Transverse colon (tissue), 4 donors: ENCODE measurements at regions not wholly inside any gene's neighbourhood (a gene's known extent, or its start where the extent isn't known, plus 50 kb on each side); places are given as distances from the start of the nearest gene placed in this dataset.

Experiments used
- DNase-seq: peaks from one replicate; pipeline ENCODE4 v3.0.0-alpha.2; 2019
- H3K27ac ChIP-seq, 4 donors: fragments of 200-600 bp; sonication (generic); 2 replicates each; pipeline ENCODE4 v1.5.1; 2016 to 2018; ENCODE audit warnings: inconsistent platforms in 4 of 4
- H3K27me3 ChIP-seq: fragments of 200-600 bp; sonication (generic); 2 replicates; pipeline ENCODE4 v1.5.1; 2017; ENCODE audit warnings: inconsistent platforms
- H3K36me3 ChIP-seq, 4 donors: fragments of 200-600 bp; sonication (generic); 2 replicates each; pipeline ENCODE4 v1.5.1; 2017 to 2019; ENCODE audit warnings: inconsistent platforms in 4 of 4
- H3K4me1 ChIP-seq, 4 donors: fragments of 200-600 bp; sonication (generic); 2 replicates each; pipeline ENCODE4 v1.5.1; 2017 to 2020; ENCODE audit warnings: inconsistent platforms in 4 of 4
- H3K4me3 ChIP-seq, 4 donors: fragments of 200-600 bp; sonication (generic); 1 replicate in 1 of 4; 2 replicates in 3 of 4; pipeline versions ENCODE4 v1.5.1 to v1.6.1; 2017 to 2019; ENCODE audit warnings: inconsistent platforms in 4 of 4
- H3K9me3 ChIP-seq, 2 donors: fragments of 200-600 bp; sonication (generic); 2 replicates each; pipeline ENCODE4 v1.5.1; 2017 to 2019; ENCODE audit warnings: inconsistent platforms in 2 of 2
- EP300 ChIP-seq: sonication (generic); formaldehyde crosslinking; IDR thresholded peaks from one replicate; pipeline ENCODE4 v1.6.1; 2017; ENCODE audit warnings: antibody characterized with exemption, low read depth
- POLR2A ChIP-seq: fragments of 450-650 bp; IDR thresholded peaks from one replicate; pipeline ENCODE4 v1.6.1; 2016; ENCODE audit warnings: antibody characterized with exemption, mild to moderate bottlenecking, moderate library complexity
- POLR2AphosphoS5 ChIP-seq, 3 donors: sonication (generic); formaldehyde crosslinking; IDR thresholded peaks; one replicate each; pipeline ENCODE4 v1.6.1; 2016; ENCODE audit warnings: antibody characterized with exemption in 3 of 3
- WGBS, 2 donors: methylation state at CpG; one replicate each; pipeline ENCODE4 v1.1.5; 2018; ENCODE audit warnings: low coverage in 1 of 2; 5-methylcytosine and 5-hydroxymethylcytosine counted together
- in situ Hi-C, 4 donors: fragments of 200-750 bp; cut with MboI; loops; one replicate each; pipeline versions ENCODE4 v1.15.0 to v1.15.1; 2017; ENCODE audit warnings: low sequenced_read_pairs in 3 of 4, low pct_ligation_motif_present in 1 of 4, low pct_unique_long_range_greater_than_20kb in 1 of 4
- intact Hi-C: fragments of 100-400 bp; cut with DNase I; formaldehyde crosslinking; loops from one replicate; pipeline ENCODE4 v1.15.1; 2023; ENCODE audit warnings: low total_unique reads
- TF ChIP-seq, protein P1 (sequence below), 5 experiments: fragments of 200-600 bp in 3 of 5; fragments of 450-650 bp in 2 of 5; sonication (generic) in 3 of 5; IDR thresholded peaks; 1 replicate in 2 of 5; 2 replicates in 3 of 5; pipeline ENCODE4 v1.5.1; 2016 to 2017; ENCODE audit warnings: antibody characterized with exemption in 5 of 5, inconsistent platforms in 3 of 5, mild to moderate bottlenecking in 2 of 5, moderate library complexity in 1 of 5

DNA sequence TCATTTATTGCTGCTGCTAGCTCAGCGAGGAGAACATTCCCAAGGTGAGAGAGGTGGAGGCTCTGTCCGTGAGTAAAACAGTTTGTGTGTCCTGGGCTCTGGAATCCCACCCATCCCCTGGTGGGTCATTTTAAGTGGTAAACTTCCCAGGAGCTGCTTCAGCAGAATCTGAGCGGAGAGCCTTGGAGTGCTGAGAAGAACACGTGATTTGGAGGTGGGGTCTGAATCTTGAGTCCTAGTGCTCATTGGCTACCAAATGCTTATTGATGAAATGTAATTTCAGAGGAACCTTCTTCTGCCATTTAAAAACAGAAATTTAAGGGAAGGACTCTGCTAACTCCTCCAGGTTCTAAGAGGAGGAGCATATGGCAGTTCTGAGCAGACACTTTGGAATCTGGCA lies 132.4 kb downstream of the CDH26 start:
- no peak for TF ChIP-seq POLR2AphosphoS5 (IDR thresholded peaks at IDR 0.05)
- TF ChIP-seq, protein P1, sequence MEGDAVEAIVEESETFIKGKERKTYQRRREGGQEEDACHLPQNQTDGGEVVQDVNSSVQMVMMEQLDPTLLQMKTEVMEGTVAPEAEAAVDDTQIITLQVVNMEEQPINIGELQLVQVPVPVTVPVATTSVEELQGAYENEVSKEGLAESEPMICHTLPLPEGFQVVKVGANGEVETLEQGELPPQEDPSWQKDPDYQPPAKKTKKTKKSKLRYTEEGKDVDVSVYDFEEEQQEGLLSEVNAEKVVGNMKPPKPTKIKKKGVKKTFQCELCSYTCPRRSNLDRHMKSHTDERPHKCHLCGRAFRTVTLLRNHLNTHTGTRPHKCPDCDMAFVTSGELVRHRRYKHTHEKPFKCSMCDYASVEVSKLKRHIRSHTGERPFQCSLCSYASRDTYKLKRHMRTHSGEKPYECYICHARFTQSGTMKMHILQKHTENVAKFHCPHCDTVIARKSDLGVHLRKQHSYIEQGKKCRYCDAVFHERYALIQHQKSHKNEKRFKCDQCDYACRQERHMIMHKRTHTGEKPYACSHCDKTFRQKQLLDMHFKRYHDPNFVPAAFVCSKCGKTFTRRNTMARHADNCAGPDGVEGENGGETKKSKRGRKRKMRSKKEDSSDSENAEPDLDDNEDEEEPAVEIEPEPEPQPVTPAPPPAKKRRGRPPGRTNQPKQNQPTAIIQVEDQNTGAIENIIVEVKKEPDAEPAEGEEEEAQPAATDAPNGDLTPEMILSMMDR (IDR thresholded peaks at IDR 0.05) = no peak
- no peak for TF ChIP-seq POLR2A
- no peak for DNase-seq
- Histone ChIP-seq H3K4me1 (no peaks in the 10 kb centered on the region), H3K27me3 (peaks cover 37% of the 10 kb centered on the region), H3K9me3 (peaks cover 0 to 9% of the 10 kb centered on the region in 2 donors), H3K27ac (no peak overlapping the region), H3K4me3 (no peak overlapping the region), H3K36me3 (no peaks in the 10 kb centered on the region)
- in situ Hi-C loops = no loop called here
- intact Hi-C loops = no loop called here
- 41 to 46% methylated on average over 2 to 4 of the region's 4 CpGs for WGBS, 2 donors

- H3K9me3 ChIP-seq = peaks cover 0 to 9% of the 10 kb centered on the region in 2 donors
- WGBS, 2 donors = 74% methylated on average over 5 of the region's 5 CpGs; no CpG with 5 or more reads in 1 of the 2 donors
- H3K27me3 ChIP-seq = peaks cover 31% of the 10 kb centered on the region
- no peak for DNase-seq
- in situ Hi-C loops (no loop called here), intact Hi-C loops (no loop called here)
- no peak overlapping the region for H3K4me3 ChIP-seq
- H3K27ac ChIP-seq = no peak overlapping the region
- no peaks in the 10 kb centered on the region for H3K4me1 ChIP-seq
- no peak for TF ChIP-seq POLR2AphosphoS5 (IDR thresholded peaks at IDR 0.05)
- no peak for TF ChIP-seq EP300
- TF ChIP-seq, protein P1 (IDR thresholded peaks at IDR 0.05) = no peak
- H3K36me3 ChIP-seq = no peaks in the 10 kb centered on the region
Measured at GRCh38 chr20:60091305-60091704, 133.1 kb downstream of the CDH26 start.

- intact Hi-C loops (no loop called here), in situ Hi-C loops (no loop called here)
- Histone ChIP-seq H3K9me3 (peaks cover 0 to 9% of the 10 kb centered on the region in 2 donors), H3K27ac (no peak overlapping the region), H3K27me3 (peaks cover 25% of the 10 kb centered on the region), H3K4me3 (no peak overlapping the region), H3K4me1 (no peaks in the 10 kb centered on the region), H3K36me3 (no peaks in the 10 kb centered on the region)
- no peak for TF ChIP-seq EP300
- TF ChIP-seq, protein P1 (IDR thresholded peaks at IDR 0.05) = no peak
- no peak for TF ChIP-seq POLR2AphosphoS5 (IDR thresholded peaks at IDR 0.05)
- TF ChIP-seq POLR2A = no peak
- whole genome bisulfite sequencing, 2 donors = 83% methylated on average over 1 of the region's 1 CpG
- no peak for DNase-seq
Measured at GRCh38 chr20:60091861-60092260, 133.6 kb downstream of the CDH26 start.

GRCh38 chr20:60092729-60093128 lies 134.5 kb downstream of the CDH26 start:
- TF ChIP-seq POLR2AphosphoS5 (IDR thresholded peaks at IDR 0.05) (no peak), POLR2A (no peak), EP300 (no peak)
- TF ChIP-seq, protein P1 (IDR thresholded peaks at IDR 0.05) = no peak
- Histone ChIP-seq H3K36me3 (no peaks in the 10 kb centered on the region), H3K4me3 (no peak overlapping the region), H3K27me3 (peaks cover 22% of the 10 kb centered on the region), H3K9me3 (peaks cover 0 to 9% of the 10 kb centered on the region in 2 donors), H3K27ac (no peak overlapping the region), H3K4me1 (no peaks in the 10 kb centered on the region)
- in situ Hi-C loops (no loop called here), intact Hi-C loops (no loop called here)
- DNase-seq = no peak
